Activated naive CD8-positive, alpha-beta T cell treated with anti-CD3 and anti-CD28 coated beads, Interleukin-2, amount 50 U/mL, for 24 hours (primary cell): ENCODE measurements at regions not wholly inside any gene's neighbourhood (a gene's known extent, or its start where the extent isn't known, plus 50 kb on each side); places are given as distances from the start of the nearest gene placed in this dataset.
"Not testable (repeated sequence)": the region's sequence is repeated elsewhere in the genome, so short reads cannot be mapped to it uniquely, and the experiment has no call there.

Experiments
- ATAC-seq: fragments of 150-1000 bp; cut with Tn5 transposase; one replicate; pipeline ENCODE4 v1.10.0; 2021
- DNase-seq: peaks from one replicate; pipeline ENCODE4 v3.0.0; 2021
- H3K27ac Mint-ChIP-seq: one replicate; pipeline ENCODE4 v1.8.0; 2021; ENCODE audit warnings: mild to moderate bottlenecking, mixed read lengths
- H3K27me3 Mint-ChIP-seq: one replicate; pipeline ENCODE4 v1.8.0; 2021; ENCODE audit warnings: mixed read lengths
- H3K36me3 Mint-ChIP-seq: one replicate; pipeline ENCODE4 v1.8.0; 2021; ENCODE audit warnings: low read depth, mixed read lengths
- H3K4me1 Mint-ChIP-seq: one replicate; pipeline ENCODE4 v1.8.0; 2021; ENCODE audit warnings: mixed read lengths
- H3K4me3 Mint-ChIP-seq: one replicate; pipeline ENCODE4 v1.8.0; 2021; ENCODE audit warnings: mild to moderate bottlenecking, moderate library complexity, mixed read lengths
- H3K9me3 Mint-ChIP-seq: one replicate; pipeline ENCODE4 v1.8.0; 2021; ENCODE audit warnings: mixed read lengths

DNA sequence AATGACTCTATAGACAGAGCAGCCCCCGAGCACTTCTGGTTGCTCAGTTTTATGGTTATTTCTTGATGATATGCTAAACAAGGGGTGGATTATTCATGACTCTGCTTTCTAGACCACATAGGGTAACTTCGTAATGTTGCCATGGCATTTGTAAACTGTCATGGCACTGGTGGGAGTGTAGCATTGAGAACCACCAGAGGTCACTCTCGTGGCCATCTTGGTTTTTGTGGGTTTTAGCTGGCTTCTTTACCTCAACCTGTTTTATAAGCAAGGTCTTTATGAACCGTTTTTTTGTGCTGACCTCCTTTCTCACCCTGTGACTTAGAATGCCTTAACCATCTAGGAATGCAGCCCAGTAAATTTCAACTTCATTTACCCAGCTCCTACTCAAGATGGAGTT is 1036.2 kb upstream of the FLRT2 start:
- Mint-ChIP-seq H3K27me3 (no peaks in the 10 kb centered on the region), H3K4me1 (no peaks in the 10 kb centered on the region)

GRCh38 chr14:84496677-84497076 is 1033.3 kb upstream of the FLRT2 start:
- Mint-ChIP-seq H3K9me3 (peaks cover 11% of the 10 kb centered on the region), H3K4me3 (no peak overlapping the region), H3K27me3 (no peaks in the 10 kb centered on the region), H3K27ac (no peak overlapping the region), H3K36me3 (no peaks in the 10 kb centered on the region), H3K4me1 (no peaks in the 10 kb centered on the region)
- no peak for DNase-seq
- no peak for ATAC-seq

More for the DNA sequence above, 1036.2 kb upstream of the FLRT2 start:
- H3K27ac Mint-ChIP-seq: no peak overlapping the region
- DNase-seq (no peak), ATAC-seq (no peak)
- H3K9me3 Mint-ChIP-seq: peaks cover 14% of the 10 kb centered on the region
- no peak overlapping the region for H3K4me3 Mint-ChIP-seq
- H3K36me3 Mint-ChIP-seq: no peaks in the 10 kb centered on the region

DNA sequence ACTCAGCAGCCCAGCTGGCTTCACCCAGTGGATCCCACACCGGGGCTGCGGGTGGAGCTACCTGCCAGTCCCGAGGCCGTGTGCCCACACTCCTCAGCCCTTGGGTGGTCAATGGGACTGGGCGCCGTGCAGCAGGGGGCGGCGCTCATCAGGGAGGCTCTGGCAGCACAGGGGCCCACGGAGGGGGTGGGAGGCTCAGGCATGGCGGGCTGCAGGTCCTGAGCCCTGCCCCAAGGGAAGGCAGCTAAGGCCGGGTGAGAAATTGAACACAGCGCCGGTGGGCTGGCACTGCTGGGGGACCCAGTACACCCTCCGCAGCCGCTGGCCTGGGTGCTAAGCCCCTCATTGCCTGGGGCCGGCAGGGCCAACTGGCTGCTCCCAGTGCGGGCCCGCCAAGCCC is 1017.1 kb upstream of the FLRT2 start:
- not testable (repeated sequence) for DNase-seq, H3K4me3 Mint-ChIP-seq, H3K27ac Mint-ChIP-seq, H3K4me1 Mint-ChIP-seq, ATAC-seq, H3K36me3 Mint-ChIP-seq, H3K27me3 Mint-ChIP-seq
- peaks cover 27% of the 10 kb centered on the region for H3K9me3 Mint-ChIP-seq

GRCh38 chr14:84519836-84520235 is 1010.1 kb upstream of the FLRT2 start:
- ATAC-seq: no peak
- no peak for DNase-seq
- Mint-ChIP-seq H3K4me1 (no peaks in the 10 kb centered on the region), H3K36me3 (no peaks in the 10 kb centered on the region), H3K27me3 (no peaks in the 10 kb centered on the region), H3K9me3 (peaks cover 25% of the 10 kb centered on the region), H3K4me3 (no peak overlapping the region), H3K27ac (no peak overlapping the region)

GRCh38 chr14:84520711-84521338 is 1009.1 kb upstream of the FLRT2 start:
- no peak overlapping the region for H3K4me3 Mint-ChIP-seq
- no peak for DNase-seq
- H3K36me3 Mint-ChIP-seq: no peaks in the 10 kb centered on the region
- no peaks in the 10 kb centered on the region for H3K27me3 Mint-ChIP-seq
- H3K27ac Mint-ChIP-seq: no peak overlapping the region
- ATAC-seq: no peak
- H3K9me3 Mint-ChIP-seq: peaks cover 28% of the 10 kb centered on the region
- H3K4me1 Mint-ChIP-seq: no peaks in the 10 kb centered on the region

- DNase-seq (no peak), ATAC-seq (no peak)
- Mint-ChIP-seq H3K36me3 (no peaks in the 10 kb centered on the region), H3K4me1 (no peaks in the 10 kb centered on the region), H3K9me3 (peaks cover 14% of the 10 kb centered on the region), H3K4me3 (no peak overlapping the region), H3K27ac (no peak overlapping the region), H3K27me3 (no peaks in the 10 kb centered on the region)
These were observed 1006.2 kb upstream of the FLRT2 start for GRCh38 chr14:84523746-84524145.

DNA sequence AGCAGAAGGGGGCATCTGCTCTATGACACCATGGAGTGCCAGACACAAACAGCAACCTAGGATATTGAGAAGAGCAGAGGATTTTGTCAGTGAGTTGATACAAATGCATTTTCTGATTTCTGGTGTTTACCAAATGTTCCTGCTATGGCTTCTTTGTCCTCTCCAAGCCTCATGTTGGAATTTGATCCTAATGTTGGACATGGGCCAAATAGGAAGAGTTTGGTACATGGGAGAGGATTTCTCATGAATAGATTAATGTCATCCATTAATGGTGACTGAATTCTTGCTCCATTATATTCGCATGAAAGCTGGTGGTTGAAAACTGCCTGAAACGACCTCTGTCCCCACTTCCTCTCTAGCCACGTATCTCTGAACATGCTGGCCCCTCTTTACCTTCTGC is 1002.2 kb upstream of the FLRT2 start:
- Mint-ChIP-seq H3K4me3 (no peak overlapping the region), H3K9me3 (peaks cover 7% of the 10 kb centered on the region), H3K27me3 (no peaks in the 10 kb centered on the region), H3K36me3 (no peaks in the 10 kb centered on the region), H3K27ac (no peak overlapping the region), H3K4me1 (no peaks in the 10 kb centered on the region)
- ATAC-seq (no peak), DNase-seq (no peak)

GRCh38 chr14:84532016-84532415 is 997.9 kb upstream of the FLRT2 start:
- Mint-ChIP-seq H3K4me3 (no peak overlapping the region), H3K27me3 (no peaks in the 10 kb centered on the region), H3K9me3 (no peaks in the 10 kb centered on the region), H3K36me3 (no peaks in the 10 kb centered on the region), H3K27ac (no peak overlapping the region), H3K4me1 (no peaks in the 10 kb centered on the region)
- DNase-seq (no peak), ATAC-seq (no peak)

- H3K27ac Mint-ChIP-seq: no peak overlapping the region
- no peaks in the 10 kb centered on the region for H3K36me3 Mint-ChIP-seq
- H3K4me3 Mint-ChIP-seq: no peak overlapping the region
- H3K4me1 Mint-ChIP-seq: no peaks in the 10 kb centered on the region
- DNase-seq (no peak), ATAC-seq (no peak)
- no peaks in the 10 kb centered on the region for H3K9me3 Mint-ChIP-seq
- H3K27me3 Mint-ChIP-seq: no peaks in the 10 kb centered on the region
These were observed 996.7 kb upstream of the FLRT2 start for GRCh38 chr14:84533181-84533725.

- H3K4me1 Mint-ChIP-seq: no peaks in the 10 kb centered on the region
- H3K4me3 Mint-ChIP-seq: no peak overlapping the region
- H3K36me3 Mint-ChIP-seq: no peaks in the 10 kb centered on the region
- ATAC-seq (no peak), DNase-seq (no peak)
- H3K27ac Mint-ChIP-seq: no peak overlapping the region
- no peaks in the 10 kb centered on the region for H3K27me3 Mint-ChIP-seq
- peaks cover 4% of the 10 kb centered on the region for H3K9me3 Mint-ChIP-seq
These were observed 996.2 kb upstream of the FLRT2 start for GRCh38 chr14:84533791-84534190.

DNA sequence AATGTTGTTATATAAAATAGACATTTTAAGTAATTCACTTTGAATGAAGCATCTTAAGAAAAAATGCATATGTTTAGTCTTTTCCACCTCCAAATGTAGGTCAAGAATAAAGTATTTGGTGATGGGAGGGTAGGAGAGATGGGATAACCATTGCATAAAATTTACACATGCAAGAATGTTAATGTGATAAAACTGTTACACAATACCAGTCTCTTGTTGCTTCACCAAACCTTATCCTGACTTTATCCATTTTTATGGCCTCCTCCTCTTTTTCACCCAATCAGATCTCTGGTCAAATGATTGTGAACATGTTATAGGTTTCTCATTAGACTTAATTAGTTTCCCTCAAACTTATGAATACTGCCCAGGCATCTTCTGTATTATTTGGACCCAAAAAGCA is 994.5 kb upstream of the FLRT2 start:
- Mint-ChIP-seq H3K4me3 (no peak overlapping the region), H3K27ac (no peak overlapping the region), H3K36me3 (no peaks in the 10 kb centered on the region), H3K27me3 (no peaks in the 10 kb centered on the region), H3K4me1 (no peaks in the 10 kb centered on the region), H3K9me3 (peaks cover 4% of the 10 kb centered on the region)
- ATAC-seq (no peak), DNase-seq (no peak)

DNA sequence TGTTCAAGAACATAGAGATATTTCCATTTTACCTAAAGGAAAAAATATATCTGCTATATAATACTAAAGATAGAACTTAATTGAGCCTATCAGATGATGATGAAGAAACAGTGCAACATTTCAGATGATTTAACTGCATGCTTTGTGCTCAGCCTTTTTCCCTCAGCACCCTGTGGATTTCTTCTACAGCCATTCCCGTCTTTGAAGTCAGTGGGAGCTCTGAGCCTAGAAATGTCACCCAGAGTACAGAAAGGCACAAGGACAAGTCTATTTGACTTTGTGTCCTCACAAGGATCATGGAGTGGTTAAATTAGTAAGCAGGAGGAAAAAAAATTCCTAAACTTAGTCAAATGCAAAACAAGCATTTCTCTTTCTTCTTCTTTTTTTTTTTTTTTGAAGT is 994.0 kb upstream of the FLRT2 start:
- Mint-ChIP-seq H3K9me3 (peaks cover 4% of the 10 kb centered on the region), H3K27me3 (no peaks in the 10 kb centered on the region), H3K4me1 (no peaks in the 10 kb centered on the region), H3K36me3 (no peaks in the 10 kb centered on the region), H3K27ac (no peak overlapping the region), H3K4me3 (no peak overlapping the region)
- ATAC-seq (no peak), DNase-seq (no peak)

DNA sequence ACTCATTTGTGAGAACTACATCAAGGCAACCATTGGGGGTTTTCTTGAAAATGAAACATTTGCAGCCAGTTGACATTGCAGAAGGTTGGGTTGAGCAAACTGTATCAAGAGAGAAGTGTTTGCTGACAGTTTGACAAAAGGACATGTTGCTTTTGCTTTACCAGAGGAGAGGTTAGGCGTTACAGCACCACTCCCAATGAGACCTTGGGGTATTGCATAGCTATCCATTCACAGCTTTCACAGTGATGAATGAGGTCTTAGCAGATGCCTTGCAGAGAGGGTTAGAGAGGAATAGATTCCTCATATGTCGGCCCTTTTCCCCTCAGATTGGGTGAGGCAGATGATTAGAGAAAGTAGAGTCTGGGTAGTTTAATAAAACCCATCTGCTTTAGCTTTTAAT is 988.9 kb upstream of the FLRT2 start:
- H3K4me3 Mint-ChIP-seq: no peak overlapping the region
- DNase-seq (no peak), ATAC-seq (no peak)
- H3K27ac Mint-ChIP-seq: no peak overlapping the region
- peaks cover 4% of the 10 kb centered on the region for H3K9me3 Mint-ChIP-seq
- H3K4me1 Mint-ChIP-seq: no peaks in the 10 kb centered on the region
- H3K27me3 Mint-ChIP-seq: no peaks in the 10 kb centered on the region
- no peaks in the 10 kb centered on the region for H3K36me3 Mint-ChIP-seq

DNA sequence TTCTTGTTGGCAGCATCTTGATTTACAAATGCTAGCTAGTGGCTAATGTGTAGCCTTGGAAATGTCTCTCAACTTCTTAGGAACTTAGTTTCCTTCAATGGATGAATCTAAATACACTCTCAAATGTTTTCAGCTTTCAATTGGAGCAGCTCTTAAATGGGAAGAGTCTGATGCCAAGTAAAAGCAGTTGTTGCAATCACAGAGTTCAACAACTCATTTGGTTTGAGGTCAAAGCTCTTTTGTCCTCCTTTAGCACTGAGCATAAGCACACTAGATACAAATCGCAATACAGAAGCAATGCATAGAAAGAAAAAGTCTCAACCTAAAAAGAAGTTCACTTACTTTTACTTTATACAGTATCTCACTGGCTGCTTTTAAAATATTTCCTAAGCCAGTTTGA is 986.1 kb upstream of the FLRT2 start:
- H3K4me1 Mint-ChIP-seq: no peaks in the 10 kb centered on the region
- H3K27me3 Mint-ChIP-seq: no peaks in the 10 kb centered on the region

DNA sequence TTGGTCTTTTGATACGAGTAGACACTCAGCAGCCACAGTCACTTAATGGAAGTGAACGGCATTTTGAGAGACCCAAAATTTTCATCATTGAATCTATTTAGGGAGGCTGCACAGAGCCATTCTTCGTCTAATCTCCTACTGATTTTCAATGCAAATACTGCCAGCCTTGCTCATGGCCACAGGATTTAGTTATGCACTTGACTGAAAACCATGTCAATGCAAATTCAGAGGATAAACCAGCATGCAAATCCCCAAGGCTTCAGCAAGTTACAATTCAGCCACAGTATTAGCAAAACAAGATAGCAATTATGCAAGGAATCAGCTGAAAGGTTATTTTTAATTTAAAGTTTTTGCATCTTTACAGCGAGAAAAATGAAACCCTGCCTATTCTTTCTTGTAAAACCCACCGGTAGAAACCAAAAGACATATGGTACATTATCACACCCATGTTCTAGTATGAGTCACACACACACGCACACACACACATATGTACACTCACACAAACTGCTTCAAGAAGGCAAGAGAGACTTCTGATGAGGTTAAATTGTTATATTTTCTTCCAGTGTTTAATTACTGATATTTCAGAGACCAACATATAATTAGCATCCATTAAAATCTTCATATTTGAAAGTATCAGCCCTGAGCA is 985.3 kb upstream of the FLRT2 start:
- Mint-ChIP-seq H3K4me3 (no peak overlapping the region), H3K27ac (no peak overlapping the region), H3K4me1 (no peaks in the 10 kb centered on the region), H3K36me3 (no peaks in the 10 kb centered on the region), H3K9me3 (no peaks in the 10 kb centered on the region), H3K27me3 (no peaks in the 10 kb centered on the region)
- DNase-seq: no peak
- ATAC-seq: no peak

More for the DNA sequence above, 986.1 kb upstream of the FLRT2 start:
- Mint-ChIP-seq H3K36me3 (no peaks in the 10 kb centered on the region), H3K9me3 (no peaks in the 10 kb centered on the region), H3K4me3 (no peak overlapping the region), H3K27ac (no peak overlapping the region)
- DNase-seq (no peak), ATAC-seq (no peak)
